NT2/D1 (cell line): ENCODE measurements at regions not wholly inside any gene's neighbourhood (a gene's known extent, or its start where the extent isn't known, plus 50 kb on each side); places are given as distances from the start of the nearest gene placed in this dataset.

ENCODE experiments used
- SUZ12 ChIP-seq: IDR thresholded peaks from 2 replicates; pipeline ENCODE4 v1.6.1; 2011; ENCODE audit not compliant: insufficient read length, insufficient read depth; ENCODE audit errors: extremely low read depth
- YY1 ChIP-seq: IDR thresholded peaks from 2 replicates; pipeline ENCODE4 v1.6.1; 2011; ENCODE audit not compliant: insufficient read length, insufficient read depth
- ZNF274 ChIP-seq: IDR thresholded peaks from 2 replicates; pipeline ENCODE4 v1.6.1; 2011; ENCODE audit warnings: mild to moderate bottlenecking, low read depth, low read length

DNA sequence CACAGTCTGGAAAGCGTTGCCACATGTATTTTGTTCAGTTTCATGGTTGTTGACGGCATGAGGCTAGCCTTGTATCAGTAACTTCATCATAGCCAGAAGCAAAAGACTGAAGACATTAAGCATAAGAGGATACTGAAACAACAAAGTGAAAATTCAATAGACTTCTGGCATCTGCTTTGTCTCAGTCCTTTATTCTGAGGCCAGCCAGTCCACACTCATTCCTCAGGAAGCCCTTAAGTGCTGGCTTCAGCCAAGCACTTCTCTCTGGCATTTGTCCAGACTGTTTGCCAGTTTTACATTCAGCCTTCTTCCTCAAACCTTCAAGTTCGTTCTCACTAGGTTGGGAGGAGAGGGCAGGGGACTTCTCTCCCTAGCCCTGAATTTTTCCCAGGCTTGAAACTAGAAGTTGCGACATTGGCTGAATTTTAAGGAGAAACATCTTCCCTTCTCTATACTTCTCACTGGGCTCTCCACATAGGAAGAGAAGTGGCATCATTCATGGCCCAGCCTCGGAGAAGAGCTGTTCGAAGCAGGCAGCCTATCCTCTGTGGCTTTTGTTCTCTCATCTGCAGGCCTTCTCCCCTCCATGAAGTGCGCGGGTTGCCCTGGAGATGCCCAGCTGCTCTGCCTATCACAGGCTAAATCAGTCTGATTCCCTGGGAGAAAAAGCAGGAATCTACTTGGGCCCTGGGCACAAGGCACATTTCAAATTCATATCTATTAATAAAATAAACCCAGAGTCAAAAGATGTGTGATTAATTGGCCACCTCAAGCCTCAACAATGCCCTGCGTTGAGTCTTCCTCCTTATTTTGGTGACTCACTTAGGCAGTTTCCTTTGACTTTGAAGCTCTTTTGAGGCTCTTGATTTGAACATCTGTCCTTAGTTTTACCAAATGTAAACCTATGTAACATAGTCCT lies 130.9 kb upstream of the PLEKHA5 start:
- TF ChIP-seq SUZ12: no peak
- no peak for TF ChIP-seq ZNF274
- no peak for TF ChIP-seq YY1
